ENCODE measurements at regions not wholly inside any gene's neighbourhood (a gene's known extent, or its start where the extent isn't known, plus 50 kb on each side); places are given as distances from the start of the nearest gene placed in this dataset.

GRCh38 chr21:27143476-27143875 lies 176.6 kb upstream of the ADAMTS5 start:
- TF ChIP-seq POLR2A (IDR thresholded peaks at IDR 0.05; ENCODE audit: low read length) (no peak), GATA1 (IDR thresholded peaks at IDR 0.05; ENCODE audit: low read depth, low read length) (no peak)
